ENCODE measurements at regions not wholly inside any gene's neighbourhood (a gene's known extent, or its start where the extent isn't known, plus 50 kb on each side); places are given as distances from the start of the nearest gene placed in this dataset.

GRCh38 chr1:83813576-83813975 lies 185.4 kb downstream of the TTLL7 start:
- no peak for DNase-seq (ENCODE audit: low read depth)
- H3K4me3 ChIP-seq (ENCODE audit: low read length), result no peak overlapping the region
- TF ChIP-seq CTCF (conservative IDR thresholded peaks at IDR 0.05; ENCODE audit: low read depth, low read length), result no peak

GRCh38 chr1:83810144-83810543 lies 188.8 kb downstream of the TTLL7 start:
- no peak overlapping the region for H3K4me3 ChIP-seq (ENCODE audit: low read length)
- DNase-seq (ENCODE audit: low read depth), result no peak
- TF ChIP-seq CTCF (conservative IDR thresholded peaks at IDR 0.05; ENCODE audit: low read depth, low read length), result no peak

- no peak for DNase-seq (ENCODE audit: low read depth)
- H3K4me3 ChIP-seq (ENCODE audit: low read length), result no peak overlapping the region
- TF ChIP-seq CTCF (conservative IDR thresholded peaks at IDR 0.05; ENCODE audit: low read depth, low read length), result no peak
These were observed 190.4 kb downstream of the TTLL7 start for GRCh38 chr1:83808536-83808935.

- TF ChIP-seq CTCF (conservative IDR thresholded peaks at IDR 0.05; ENCODE audit: low read depth, low read length), result no peak
- no peak for DNase-seq (ENCODE audit: low read depth)
- H3K4me3 ChIP-seq (ENCODE audit: low read length), result no peak overlapping the region
These were observed 191.1 kb downstream of the TTLL7 start for GRCh38 chr1:83807821-83808220.

- TF ChIP-seq CTCF (conservative IDR thresholded peaks at IDR 0.05; ENCODE audit: low read depth, low read length), result no peak
- H3K4me3 ChIP-seq (ENCODE audit: low read length), result no peak overlapping the region
These were observed 191.7 kb downstream of the TTLL7 start for GRCh38 chr1:83807231-83807630.

GRCh38 chr1:83805921-83806320 lies 193.0 kb downstream of the TTLL7 start:
- DNase-seq (ENCODE audit: low read depth), result no peak
- no peak overlapping the region for H3K4me3 ChIP-seq (ENCODE audit: low read length)
- TF ChIP-seq CTCF (conservative IDR thresholded peaks at IDR 0.05; ENCODE audit: low read depth, low read length), result no peak

More at GRCh38 chr1:83807231-83807630, 191.7 kb downstream of the TTLL7 start:
- DNase-seq (ENCODE audit: low read depth), result no peak

GRCh38 chr1:83802460-83803152 lies 196.3 kb downstream of the TTLL7 start:
- DNase-seq (ENCODE audit: low read depth), result no peak
- no peak for TF ChIP-seq CTCF (conservative IDR thresholded peaks at IDR 0.05; ENCODE audit: low read depth, low read length)
- H3K4me3 ChIP-seq (ENCODE audit: low read length), result no peak overlapping the region

Data from retinal pigment epithelial cell (primary cell).